T-helper 1 cell treated with Interleukin-12 subunit alpha and Interleukin-12 subunit beta and Interleukin-4 antibody, amounts not matched to agents 30 ng/mL and 1 ng/mL, for 36 hours (primary cell): ENCODE measurements at regions not wholly inside any gene's neighbourhood (a gene's known extent, or its start where the extent isn't known, plus 50 kb on each side); places are given as distances from the start of the nearest gene placed in this dataset.

Experiments
- intact Hi-C: fragments of 100-400 bp; cut with micrococcal nuclease; formaldehyde crosslinking; loops from one replicate; pipeline ENCODE4 v1.15.1; 2024

DNA sequence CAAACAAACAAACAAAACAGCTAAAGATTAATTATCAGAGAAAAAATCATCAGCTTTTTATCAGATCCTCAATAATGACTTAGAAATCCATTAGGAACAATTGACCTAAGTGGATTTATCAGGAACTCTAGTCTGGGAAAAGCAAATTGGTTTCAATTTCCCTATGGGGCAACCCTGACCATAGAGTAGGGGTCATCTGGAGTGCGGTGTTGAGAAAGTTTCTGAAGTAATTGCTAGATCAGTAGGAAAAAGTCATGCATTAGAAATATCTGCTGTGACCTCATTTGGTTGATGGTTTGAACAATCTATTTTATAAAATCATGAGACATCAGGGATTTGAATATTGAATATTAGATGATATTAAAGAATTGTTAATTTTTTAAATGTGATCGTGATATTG lies 507.9 kb downstream of the TXNL1 start:
- intact Hi-C loops, result no loop called here

DNA sequence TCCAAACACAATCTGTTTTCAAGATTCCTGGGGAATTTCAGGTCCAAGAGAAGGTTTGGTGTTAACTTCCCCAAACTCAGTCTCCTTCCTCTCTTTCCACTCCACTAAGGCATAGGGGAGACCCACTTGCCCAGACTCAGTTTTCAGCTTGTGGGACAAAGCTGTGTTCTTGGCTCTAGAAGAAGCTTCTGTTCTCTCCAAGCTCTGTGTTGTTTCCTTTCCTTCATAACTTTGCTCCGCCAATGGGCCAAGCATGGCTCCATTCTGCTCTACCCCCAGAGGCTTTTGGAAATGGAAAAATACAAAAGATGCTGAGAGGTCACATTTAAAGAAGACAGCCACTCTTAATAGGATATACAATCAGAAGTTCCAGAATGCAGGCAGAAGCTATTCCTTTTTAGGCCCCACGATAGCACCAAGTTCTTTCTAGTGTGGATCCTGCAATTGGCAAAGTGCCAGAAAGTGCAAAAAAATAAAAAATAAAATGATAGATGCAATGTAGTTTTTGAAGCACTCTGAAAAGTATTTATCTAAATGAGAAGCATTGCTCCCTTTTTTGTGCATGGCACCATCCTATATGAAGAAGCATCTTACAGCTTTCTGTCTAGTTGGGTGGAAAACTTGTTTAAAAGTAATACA lies 510.1 kb downstream of the TXNL1 start:
- intact Hi-C loops, result no loop called here

DNA sequence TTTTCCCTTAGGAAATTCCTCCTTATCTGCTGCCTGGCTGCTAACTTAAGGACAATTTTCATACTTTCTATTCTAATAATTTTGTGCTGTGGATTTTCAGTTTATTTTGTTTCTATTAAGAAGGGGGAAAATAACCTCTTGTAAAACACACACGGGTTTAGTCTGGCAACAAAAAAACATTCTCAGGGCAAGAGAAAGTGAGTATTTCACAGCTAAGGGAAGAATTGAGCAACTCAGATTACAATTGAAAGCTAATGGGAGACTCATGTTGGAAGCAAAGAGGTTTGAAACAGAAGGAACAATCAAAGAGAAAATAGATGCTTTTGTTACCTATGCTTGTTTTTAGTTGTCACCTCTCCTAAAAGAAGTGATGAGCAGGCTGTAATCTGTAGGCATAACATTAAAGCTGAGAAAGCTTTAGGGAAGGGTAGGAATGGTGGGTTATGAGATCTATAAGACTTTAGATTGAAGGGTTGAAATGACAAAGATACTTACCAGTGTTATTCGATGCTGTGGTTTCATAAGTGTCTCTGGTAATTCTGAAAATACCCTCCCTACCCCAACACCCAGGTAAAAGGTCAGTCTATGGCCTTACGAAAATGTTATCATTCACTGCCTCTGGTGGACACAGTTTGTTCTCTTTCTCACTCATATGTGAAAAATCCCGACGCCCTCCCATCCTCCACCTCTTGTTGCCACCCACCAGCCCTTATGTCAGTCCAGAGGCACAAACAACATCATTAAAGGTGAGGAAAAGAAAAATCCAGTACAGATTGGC lies 510.9 kb downstream of the TXNL1 start:
- intact Hi-C loops, result no loop called here

- intact Hi-C loops, result no loop called here
Measured at GRCh38 chr18:56124186-56124585, 514.2 kb downstream of the TXNL1 start.

DNA sequence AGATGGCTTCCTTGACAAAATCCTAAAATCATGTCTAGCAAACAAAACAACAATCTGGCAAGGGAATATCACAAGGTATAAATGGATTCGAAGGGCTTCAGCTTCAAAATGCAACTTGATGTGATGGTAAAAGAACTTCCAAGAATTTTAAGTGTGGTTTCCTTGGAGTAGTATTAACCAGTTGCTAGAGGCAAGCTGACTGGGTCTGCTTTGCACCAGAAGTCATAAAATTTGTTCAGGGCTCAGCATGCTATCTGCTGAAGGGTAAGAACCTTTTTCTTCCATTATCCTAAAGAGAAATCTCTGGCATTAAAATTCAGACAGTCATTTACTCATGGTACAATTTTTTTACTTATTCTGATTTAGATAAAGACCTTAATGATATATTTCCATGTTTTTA lies 516.7 kb downstream of the TXNL1 start:
- intact Hi-C loops, result no loop called here

- intact Hi-C loops, result no loop called here
Measured at GRCh38 chr18:56120782-56121181, 517.6 kb downstream of the TXNL1 start.

DNA sequence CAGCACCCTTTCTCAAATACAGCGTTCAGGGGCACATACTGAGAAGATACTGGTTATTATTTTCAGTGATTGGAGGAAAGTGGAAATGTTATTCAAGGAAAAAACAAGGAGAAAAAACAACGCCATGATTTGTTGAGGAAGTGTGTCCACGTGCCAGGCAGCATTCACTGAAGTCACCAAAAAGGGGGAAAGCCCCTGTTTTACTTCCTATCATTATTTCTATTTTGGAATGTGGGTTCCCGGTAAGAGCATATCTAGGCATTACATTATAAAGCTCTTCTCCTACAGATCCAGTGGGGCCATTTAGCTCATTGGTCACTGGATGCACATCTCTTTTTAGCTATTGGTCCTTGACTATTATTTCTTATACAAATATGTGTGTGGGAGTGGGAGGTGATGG lies 518.7 kb downstream of the TXNL1 start:
- intact Hi-C loops, result loop anchor here (10.0 kb wide), 1 partner anchor 605 kb away; no protein-coding TSS in a partner anchor

DNA sequence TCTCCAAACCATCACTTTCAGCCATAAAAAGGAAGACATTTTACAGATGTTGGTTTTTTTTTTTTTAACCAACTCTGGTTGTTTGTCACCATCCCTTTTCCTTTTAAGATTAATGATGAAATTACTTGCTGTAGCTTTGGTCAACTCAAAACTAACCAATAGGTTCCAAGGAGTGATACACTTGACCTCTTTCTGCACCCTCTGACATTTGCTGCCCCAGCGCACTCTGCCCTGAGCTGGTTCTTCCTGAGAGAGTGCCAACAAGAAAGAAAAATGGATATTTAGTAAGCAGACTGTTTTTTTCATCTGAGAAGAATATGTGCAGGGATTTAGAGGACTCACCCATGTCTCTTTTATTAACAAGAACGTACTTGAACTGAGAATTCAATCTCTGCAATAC lies 520.0 kb downstream of the TXNL1 start:
- intact Hi-C loops, result loop anchor here (10.0 kb wide), 1 partner anchor 604 kb away; no protein-coding TSS in a partner anchor

DNA sequence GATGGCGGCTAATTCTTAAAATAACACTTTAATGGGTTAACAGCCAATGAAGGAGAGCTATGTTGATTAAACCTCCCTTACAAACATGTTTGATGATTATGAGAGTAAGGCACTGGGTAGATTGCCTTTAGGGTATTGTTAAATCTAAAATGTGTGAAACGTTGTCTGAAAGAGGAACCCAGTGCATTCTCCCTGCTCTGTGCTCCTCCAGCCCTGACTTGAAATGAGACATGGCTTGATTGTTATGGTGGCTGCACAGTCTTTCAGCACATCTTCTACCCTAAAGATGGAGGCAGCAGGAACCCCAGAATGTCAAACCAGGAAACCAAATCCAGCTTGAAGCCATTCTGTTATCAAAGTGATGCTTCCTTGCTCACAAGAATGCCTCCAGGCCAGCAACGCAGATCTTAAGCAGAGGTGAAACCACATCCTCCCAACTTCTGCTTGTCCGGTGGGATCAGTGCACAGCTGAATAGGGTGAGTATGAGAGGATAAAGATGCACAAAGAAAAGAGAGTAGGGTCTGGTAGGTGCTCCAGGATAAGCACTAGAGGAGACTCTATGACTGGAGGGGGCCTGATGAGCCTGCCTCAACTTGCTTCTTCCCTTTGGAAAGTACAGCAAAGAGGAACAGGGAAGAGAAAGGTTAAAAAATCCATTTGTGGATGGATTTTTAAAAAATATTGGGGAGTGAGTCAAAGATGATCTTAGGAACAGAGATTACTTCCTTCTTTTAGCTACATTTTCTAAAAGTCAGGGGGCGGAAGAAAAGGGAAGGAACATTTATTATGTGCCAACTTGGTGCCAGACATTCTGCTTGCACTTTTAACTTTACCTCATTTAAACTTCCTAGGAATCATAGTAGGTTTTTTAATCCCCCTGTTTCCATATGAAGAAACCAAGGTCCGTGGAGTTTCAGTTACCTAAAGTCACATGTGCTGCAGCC lies 523.0 kb downstream of the TXNL1 start:
- intact Hi-C loops, result loop anchor here (10.0 kb wide), 1 partner anchor 601 kb away; no protein-coding TSS in a partner anchor

- intact Hi-C loops, result loop anchor here (10.0 kb wide), 1 partner anchor 598 kb away; no protein-coding TSS in a partner anchor
Measured at GRCh38 chr18:56112984-56113383, 525.0 kb upstream of the TCF4 start.

DNA sequence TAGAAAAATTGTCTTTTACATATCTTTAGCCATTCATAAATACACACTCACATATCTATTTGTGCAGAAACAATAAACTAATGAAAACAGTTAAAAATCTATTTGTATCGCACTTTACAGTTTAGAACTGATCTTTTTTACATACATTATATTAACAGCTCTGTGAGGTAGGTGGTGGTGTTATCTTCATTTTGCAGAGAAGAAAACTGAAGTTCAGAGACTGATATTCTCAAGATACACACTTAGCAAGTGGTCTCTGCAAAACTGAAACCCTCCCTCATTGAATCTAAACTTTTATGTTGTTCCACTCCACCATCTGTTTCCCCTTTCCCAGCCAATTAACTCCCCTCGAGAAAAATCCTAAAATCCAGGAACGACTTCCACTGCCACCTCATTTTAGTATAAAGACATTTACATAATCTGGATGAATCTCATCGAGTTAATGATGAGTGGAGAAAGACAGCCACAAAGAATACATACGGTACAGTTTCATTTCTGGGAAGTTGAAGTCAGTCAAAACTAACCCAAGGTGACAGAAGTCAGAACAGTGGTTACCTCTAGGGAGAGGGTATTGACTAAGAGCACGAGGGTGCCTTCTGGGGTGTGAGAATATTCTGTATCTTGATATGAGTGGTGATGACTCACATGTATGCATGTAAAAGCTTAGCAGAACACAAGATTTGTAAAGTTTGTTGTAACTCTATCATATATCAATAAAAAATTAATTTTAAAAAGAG lies 524.2 kb upstream of the TCF4 start:
- intact Hi-C loops, result loop anchor here (10.0 kb wide), 1 partner anchor 597 kb away; no protein-coding TSS in a partner anchor

GRCh38 chr18:56109757-56110156 lies 521.8 kb upstream of the TCF4 start:
- intact Hi-C loops, result loop anchor here (10.0 kb wide), 1 partner anchor 595 kb away; no protein-coding TSS in a partner anchor

- intact Hi-C loops, result no loop called here
Measured at GRCh38 chr18:56108478-56109367, 520.7 kb upstream of the TCF4 start.

- intact Hi-C loops, result no loop called here
Measured at GRCh38 chr18:56107821-56108477, 520.0 kb upstream of the TCF4 start.

- intact Hi-C loops, result no loop called here
Measured at GRCh38 chr18:56100090-56100722, 512.2 kb upstream of the TCF4 start.

GRCh38 chr18:56097621-56098020 lies 509.6 kb upstream of the TCF4 start:
- intact Hi-C loops, result no loop called here

GRCh38 chr18:56096861-56097260 lies 508.9 kb upstream of the TCF4 start:
- intact Hi-C loops, result no loop called here

GRCh38 chr18:56089612-56090258 lies 501.7 kb upstream of the TCF4 start:
- intact Hi-C loops, result no loop called here
